ENCODE measurements at regions not wholly inside any gene's neighbourhood (a gene's known extent, or its start where the extent isn't known, plus 50 kb on each side); places are given as distances from the start of the nearest gene placed in this dataset.

GRCh38 chr4:161247831-161248230 is 916.0 kb downstream of the FSTL5 start:
- no peak overlapping the region for H3K27ac Mint-ChIP-seq
- Histone ChIP-seq H2AFZ (ENCODE audit: insufficient read depth, low read depth, low read length, poor library complexity, severe bottlenecking) (no peak overlapping the region), H4K20me1 (ENCODE audit: control insufficient read depth, insufficient read depth, low read length, poor library complexity, severe bottlenecking) (no peaks in the 10 kb centered on the region), H3K9me3 (ENCODE audit: control extremely low read depth in 1 of 3, control insufficient read depth in 2 of 3, insufficient read depth in 1 of 3, low read length in 2 of 3) (peaks cover 0 to 15% (median 0%) of the 10 kb centered on the region in 3 donors), H3K36me3 (replicated peaks in 1 of 2; ENCODE audit: control extremely low read depth in 1 of 2, control insufficient read depth in 1 of 2, extremely low read depth in 1 of 2, insufficient read depth in 2 of 2, low read length in 1 of 2) (no peaks in the 10 kb centered on the region), H3K27ac (ENCODE audit: low read length in 2 of 2) (no peak overlapping the region), H3K4me3 (ENCODE audit: control extremely low read depth in 1 of 5, extremely low read depth in 1 of 5, insufficient read depth in 1 of 5, low read depth in 2 of 5, low read length in 4 of 5) (no peak overlapping the region), H3K9ac (ENCODE audit: low read length) (no peak overlapping the region), H3K4me1 (ENCODE audit: control insufficient read depth in 2 of 2, insufficient read depth in 2 of 2, low read length in 2 of 2) (no peaks in the 10 kb centered on the region), H3K4me2 (replicated peaks; ENCODE audit: low read depth, low read length, poor library complexity, severe bottlenecking) (no peak overlapping the region), H3K79me2 (ENCODE audit: control insufficient read depth, insufficient read depth, low read length) (no peaks in the 10 kb centered on the region), H3K27me3 (replicated peaks in 1 of 4; ENCODE audit: control extremely low read depth in 1 of 4, control insufficient read depth in 3 of 4, insufficient read depth in 4 of 4, low read length in 3 of 4) (no peaks in the 10 kb centered on the region)
- no peaks in the 10 kb centered on the region for H3K4me1 Mint-ChIP-seq
- CTCF ChIA-PET, result no interaction called here
- no peak for DNase-seq
- TF ChIP-seq EZH2 (IDR thresholded peaks at IDR 0.05; ENCODE audit: borderline replicate concordance, insufficient read depth, low read depth, low read length, poor library complexity, severe bottlenecking) (no peak), CTCF (IDR thresholded peaks at IDR 0.05) (no peak)
- intact Hi-C loops (cut with micrococcal nuclease), result no loop called here
- POLR2A ChIA-PET, result no interaction called here
- WGBS (ENCODE audit: insufficient coverage), result 73% methylated on average over 1 of the region's 1 CpG
- no peak for ATAC-seq (ENCODE audit: low read depth)
- no peaks in the 10 kb centered on the region for H3K27me3 Mint-ChIP-seq
- peaks cover 6% of the 10 kb centered on the region for H3K9me3 Mint-ChIP-seq (ENCODE audit: insufficient read depth)
- no peak overlapping the region for H3K4me3 Mint-ChIP-seq

- intact Hi-C loops (cut with micrococcal nuclease), result no loop called here
These were observed 925.8 kb downstream of the FSTL5 start for GRCh38 chr4:161238033-161238432.

More at GRCh38 chr4:161238033-161238432, 925.8 kb downstream of the FSTL5 start:
- H3K9me3 ChIP-seq (ENCODE audit: control extremely low read depth in 1 of 3, control insufficient read depth in 2 of 3, insufficient read depth in 1 of 3, low read length in 2 of 3), result no peaks in the 10 kb centered on the region
- ATAC-seq (ENCODE audit: low read depth) (no peak), DNase-seq (no peak)
- H3K27ac ChIP-seq (ENCODE audit: low read length in 2 of 2), result no peak overlapping the region
- H3K4me2 ChIP-seq (replicated peaks; ENCODE audit: low read depth, low read length, poor library complexity, severe bottlenecking), result no peak overlapping the region
- Mint-ChIP-seq H3K9me3 (ENCODE audit: insufficient read depth) (no peaks in the 10 kb centered on the region), H3K27me3 (no peaks in the 10 kb centered on the region), H3K27ac (no peak overlapping the region), H3K4me3 (no peak overlapping the region), H3K4me1 (no peaks in the 10 kb centered on the region)
- no peaks in the 10 kb centered on the region for H3K36me3 ChIP-seq (replicated peaks in 1 of 2; ENCODE audit: control extremely low read depth in 1 of 2, control insufficient read depth in 1 of 2, extremely low read depth in 1 of 2, insufficient read depth in 2 of 2, low read length in 1 of 2)
- H3K4me3 ChIP-seq (ENCODE audit: control extremely low read depth in 1 of 5, extremely low read depth in 1 of 5, insufficient read depth in 1 of 5, low read depth in 2 of 5, low read length in 4 of 5), result no peak overlapping the region
- POLR2A ChIA-PET, result no interaction called here
- no peaks in the 10 kb centered on the region for H3K79me2 ChIP-seq (ENCODE audit: control insufficient read depth, insufficient read depth, low read length)
- H2AFZ ChIP-seq (ENCODE audit: insufficient read depth, low read depth, low read length, poor library complexity, severe bottlenecking), result no peak overlapping the region
- no peak for TF ChIP-seq CTCF (IDR thresholded peaks at IDR 0.05)
- H3K4me1 ChIP-seq (ENCODE audit: control insufficient read depth in 2 of 2, insufficient read depth in 2 of 2, low read length in 2 of 2), result no peaks in the 10 kb centered on the region
- no CpG with 5 or more reads among the region's 3 CpGs for WGBS (ENCODE audit: insufficient coverage)
- no peaks in the 10 kb centered on the region for H4K20me1 ChIP-seq (ENCODE audit: control insufficient read depth, insufficient read depth, low read length, poor library complexity, severe bottlenecking)
- H3K9ac ChIP-seq (ENCODE audit: low read length), result no peak overlapping the region
- no peaks in the 10 kb centered on the region for H3K27me3 ChIP-seq (replicated peaks in 1 of 4; ENCODE audit: control extremely low read depth in 1 of 4, control insufficient read depth in 3 of 4, insufficient read depth in 4 of 4, low read length in 3 of 4)
- CTCF ChIA-PET, result no interaction called here

Measured in B cell (primary cell).